ENCODE measurements at regions not wholly inside any gene's neighbourhood (a gene's known extent, or its start where the extent isn't known, plus 50 kb on each side); places are given as distances from the start of the nearest gene placed in this dataset.

- TF ChIP-seq POLR2A (IDR thresholded peaks at IDR 0.05): no peak
- TF ChIP-seq CTCF (IDR thresholded peaks at IDR 0.05): no peak
- TF ChIP-seq POLR2AphosphoS5 (IDR thresholded peaks at IDR 0.05): no peak
Measured at GRCh38 chr7:123341102-123341501, 141.3 kb upstream of the SLC13A1 start.

Data from prostate gland (tissue), 2 donors.